Endothelial cell of umbilical vein (primary cell): ENCODE measurements at regions not wholly inside any gene's neighbourhood (a gene's known extent, or its start where the extent isn't known, plus 50 kb on each side); places are given as distances from the start of the nearest gene placed in this dataset.

Source experiments
- MYC ChIP-seq: IDR thresholded peaks from one replicate; pipeline ENCODE4 v1.6.1; 2011; ENCODE audit warnings: mild to moderate bottlenecking, low read depth, low read length
- TF ChIP-seq, protein P1 (sequence below), 2 donors: IDR thresholded peaks; 1 replicate in 1 of 2; 2 replicates in 1 of 2; pipeline ENCODE4 v1.5.1; 2011; ENCODE audit warnings: low read length in 2 of 2, mild to moderate bottlenecking in 2 of 2, moderate library complexity in 2 of 2, control low read depth in 1 of 2, inconsistent platforms in 1 of 2, low read depth in 1 of 2; ENCODE audit not compliant: insufficient read depth in 1 of 2; ENCODE audit errors: extremely low read depth in 1 of 2
- TF ChIP-seq, protein P2 (sequence below): IDR thresholded peaks from 2 replicates; pipeline ENCODE4 v1.6.1; 2011; ENCODE audit not compliant: insufficient read depth, insufficient read length

DNA sequence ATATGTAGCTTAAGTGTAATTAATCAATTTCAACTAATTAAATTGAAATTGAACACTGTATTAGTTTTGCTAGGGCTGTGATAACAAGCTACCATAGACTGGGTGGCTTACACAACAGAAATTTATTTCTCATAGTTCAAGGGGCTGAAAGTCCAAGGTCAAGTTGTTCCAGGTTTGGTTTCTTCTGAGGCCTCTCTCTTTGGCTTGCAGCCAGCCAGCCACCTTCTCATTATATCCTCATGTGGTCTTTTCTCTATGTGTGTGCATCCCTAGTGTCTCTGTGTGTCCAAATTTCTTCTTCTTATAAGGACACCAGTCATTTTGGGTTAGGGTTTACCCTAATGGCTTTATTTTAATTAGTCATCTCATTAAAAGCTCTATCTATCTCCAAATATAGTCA is 611.7 kb downstream of the UTRN start:
- TF ChIP-seq, protein P1, sequence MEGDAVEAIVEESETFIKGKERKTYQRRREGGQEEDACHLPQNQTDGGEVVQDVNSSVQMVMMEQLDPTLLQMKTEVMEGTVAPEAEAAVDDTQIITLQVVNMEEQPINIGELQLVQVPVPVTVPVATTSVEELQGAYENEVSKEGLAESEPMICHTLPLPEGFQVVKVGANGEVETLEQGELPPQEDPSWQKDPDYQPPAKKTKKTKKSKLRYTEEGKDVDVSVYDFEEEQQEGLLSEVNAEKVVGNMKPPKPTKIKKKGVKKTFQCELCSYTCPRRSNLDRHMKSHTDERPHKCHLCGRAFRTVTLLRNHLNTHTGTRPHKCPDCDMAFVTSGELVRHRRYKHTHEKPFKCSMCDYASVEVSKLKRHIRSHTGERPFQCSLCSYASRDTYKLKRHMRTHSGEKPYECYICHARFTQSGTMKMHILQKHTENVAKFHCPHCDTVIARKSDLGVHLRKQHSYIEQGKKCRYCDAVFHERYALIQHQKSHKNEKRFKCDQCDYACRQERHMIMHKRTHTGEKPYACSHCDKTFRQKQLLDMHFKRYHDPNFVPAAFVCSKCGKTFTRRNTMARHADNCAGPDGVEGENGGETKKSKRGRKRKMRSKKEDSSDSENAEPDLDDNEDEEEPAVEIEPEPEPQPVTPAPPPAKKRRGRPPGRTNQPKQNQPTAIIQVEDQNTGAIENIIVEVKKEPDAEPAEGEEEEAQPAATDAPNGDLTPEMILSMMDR (IDR thresholded peaks at IDR 0.05; ENCODE audit: extremely low read depth in 1 of 2, insufficient read depth in 1 of 2, low read depth in 1 of 2, low read length in 2 of 2): no peak
- no peak for TF ChIP-seq MYC
- TF ChIP-seq, protein P2, sequence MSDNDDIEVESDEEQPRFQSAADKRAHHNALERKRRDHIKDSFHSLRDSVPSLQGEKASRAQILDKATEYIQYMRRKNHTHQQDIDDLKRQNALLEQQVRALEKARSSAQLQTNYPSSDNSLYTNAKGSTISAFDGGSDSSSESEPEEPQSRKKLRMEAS: no peak
